ENCODE measurements at regions not wholly inside any gene's neighbourhood (a gene's known extent, or its start where the extent isn't known, plus 50 kb on each side); places are given as distances from the start of the nearest gene placed in this dataset.

DNA sequence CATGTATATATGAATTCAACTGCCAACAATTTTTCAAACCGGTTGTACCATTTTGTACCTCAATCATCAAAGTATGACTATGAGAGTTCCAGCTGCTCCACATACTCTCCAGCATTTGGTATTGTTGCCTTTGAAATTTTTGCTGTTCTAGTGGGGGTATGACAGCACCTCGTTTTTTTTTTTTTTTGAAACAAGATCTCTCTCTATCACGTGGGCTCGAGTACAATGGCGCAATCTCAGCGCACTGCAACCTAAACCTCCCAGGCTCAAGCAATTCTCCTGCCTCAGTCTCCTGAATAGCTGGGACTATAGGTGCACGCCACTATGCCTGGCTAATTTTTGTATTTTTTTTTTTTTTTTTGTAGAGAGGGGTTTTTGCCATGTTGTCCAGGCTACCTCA is 144.7 kb upstream of the JARID2 start:
- TF ChIP-seq, protein P1, sequence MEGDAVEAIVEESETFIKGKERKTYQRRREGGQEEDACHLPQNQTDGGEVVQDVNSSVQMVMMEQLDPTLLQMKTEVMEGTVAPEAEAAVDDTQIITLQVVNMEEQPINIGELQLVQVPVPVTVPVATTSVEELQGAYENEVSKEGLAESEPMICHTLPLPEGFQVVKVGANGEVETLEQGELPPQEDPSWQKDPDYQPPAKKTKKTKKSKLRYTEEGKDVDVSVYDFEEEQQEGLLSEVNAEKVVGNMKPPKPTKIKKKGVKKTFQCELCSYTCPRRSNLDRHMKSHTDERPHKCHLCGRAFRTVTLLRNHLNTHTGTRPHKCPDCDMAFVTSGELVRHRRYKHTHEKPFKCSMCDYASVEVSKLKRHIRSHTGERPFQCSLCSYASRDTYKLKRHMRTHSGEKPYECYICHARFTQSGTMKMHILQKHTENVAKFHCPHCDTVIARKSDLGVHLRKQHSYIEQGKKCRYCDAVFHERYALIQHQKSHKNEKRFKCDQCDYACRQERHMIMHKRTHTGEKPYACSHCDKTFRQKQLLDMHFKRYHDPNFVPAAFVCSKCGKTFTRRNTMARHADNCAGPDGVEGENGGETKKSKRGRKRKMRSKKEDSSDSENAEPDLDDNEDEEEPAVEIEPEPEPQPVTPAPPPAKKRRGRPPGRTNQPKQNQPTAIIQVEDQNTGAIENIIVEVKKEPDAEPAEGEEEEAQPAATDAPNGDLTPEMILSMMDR (conservative IDR thresholded peaks at IDR 0.05; ENCODE audit: low read depth in 2 of 2), result no peak
- TF ChIP-seq ZNF114 (CRISPR knock-in tag; IDR thresholded peaks at IDR 0.05) (no peak), POLR2AphosphoS5 (IDR thresholded peaks at IDR 0.05; ENCODE audit: low read depth) (no peak), JUNB (IDR thresholded peaks at IDR 0.05; ENCODE audit: unreplicated experiment) (no peak), STAT1 (IDR thresholded peaks at IDR 0.05; ENCODE audit: unreplicated experiment) (no peak), EZH2 (IDR thresholded peaks at IDR 0.05; ENCODE audit: low read depth, unreplicated experiment) (no peak), NANOG (IDR thresholded peaks at IDR 0.05; ENCODE audit: borderline replicate concordance) (no peak), CREB1 (CRISPR knock-in tag; IDR thresholded peaks at IDR 0.05; ENCODE audit: low read depth) (no peak), ZNF331 (CRISPR knock-in tag; IDR thresholded peaks at IDR 0.05; ENCODE audit: low read depth) (no peak), EZH2phosphoT487 (IDR thresholded peaks at IDR 0.05; ENCODE audit: unreplicated experiment) (no peak)
- TF ChIP-seq, protein P2, sequence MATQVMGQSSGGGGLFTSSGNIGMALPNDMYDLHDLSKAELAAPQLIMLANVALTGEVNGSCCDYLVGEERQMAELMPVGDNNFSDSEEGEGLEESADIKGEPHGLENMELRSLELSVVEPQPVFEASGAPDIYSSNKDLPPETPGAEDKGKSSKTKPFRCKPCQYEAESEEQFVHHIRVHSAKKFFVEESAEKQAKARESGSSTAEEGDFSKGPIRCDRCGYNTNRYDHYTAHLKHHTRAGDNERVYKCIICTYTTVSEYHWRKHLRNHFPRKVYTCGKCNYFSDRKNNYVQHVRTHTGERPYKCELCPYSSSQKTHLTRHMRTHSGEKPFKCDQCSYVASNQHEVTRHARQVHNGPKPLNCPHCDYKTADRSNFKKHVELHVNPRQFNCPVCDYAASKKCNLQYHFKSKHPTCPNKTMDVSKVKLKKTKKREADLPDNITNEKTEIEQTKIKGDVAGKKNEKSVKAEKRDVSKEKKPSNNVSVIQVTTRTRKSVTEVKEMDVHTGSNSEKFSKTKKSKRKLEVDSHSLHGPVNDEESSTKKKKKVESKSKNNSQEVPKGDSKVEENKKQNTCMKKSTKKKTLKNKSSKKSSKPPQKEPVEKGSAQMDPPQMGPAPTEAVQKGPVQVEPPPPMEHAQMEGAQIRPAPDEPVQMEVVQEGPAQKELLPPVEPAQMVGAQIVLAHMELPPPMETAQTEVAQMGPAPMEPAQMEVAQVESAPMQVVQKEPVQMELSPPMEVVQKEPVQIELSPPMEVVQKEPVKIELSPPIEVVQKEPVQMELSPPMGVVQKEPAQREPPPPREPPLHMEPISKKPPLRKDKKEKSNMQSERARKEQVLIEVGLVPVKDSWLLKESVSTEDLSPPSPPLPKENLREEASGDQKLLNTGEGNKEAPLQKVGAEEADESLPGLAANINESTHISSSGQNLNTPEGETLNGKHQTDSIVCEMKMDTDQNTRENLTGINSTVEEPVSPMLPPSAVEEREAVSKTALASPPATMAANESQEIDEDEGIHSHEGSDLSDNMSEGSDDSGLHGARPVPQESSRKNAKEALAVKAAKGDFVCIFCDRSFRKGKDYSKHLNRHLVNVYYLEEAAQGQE (IDR thresholded peaks at IDR 0.05; ENCODE audit: unreplicated experiment), result no peak
- TF ChIP-seq, protein P3, sequence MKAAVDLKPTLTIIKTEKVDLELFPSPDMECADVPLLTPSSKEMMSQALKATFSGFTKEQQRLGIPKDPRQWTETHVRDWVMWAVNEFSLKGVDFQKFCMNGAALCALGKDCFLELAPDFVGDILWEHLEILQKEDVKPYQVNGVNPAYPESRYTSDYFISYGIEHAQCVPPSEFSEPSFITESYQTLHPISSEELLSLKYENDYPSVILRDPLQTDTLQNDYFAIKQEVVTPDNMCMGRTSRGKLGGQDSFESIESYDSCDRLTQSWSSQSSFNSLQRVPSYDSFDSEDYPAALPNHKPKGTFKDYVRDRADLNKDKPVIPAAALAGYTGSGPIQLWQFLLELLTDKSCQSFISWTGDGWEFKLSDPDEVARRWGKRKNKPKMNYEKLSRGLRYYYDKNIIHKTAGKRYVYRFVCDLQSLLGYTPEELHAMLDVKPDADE (IDR thresholded peaks at IDR 0.05), result no peak
- TF ChIP-seq, protein P4, sequence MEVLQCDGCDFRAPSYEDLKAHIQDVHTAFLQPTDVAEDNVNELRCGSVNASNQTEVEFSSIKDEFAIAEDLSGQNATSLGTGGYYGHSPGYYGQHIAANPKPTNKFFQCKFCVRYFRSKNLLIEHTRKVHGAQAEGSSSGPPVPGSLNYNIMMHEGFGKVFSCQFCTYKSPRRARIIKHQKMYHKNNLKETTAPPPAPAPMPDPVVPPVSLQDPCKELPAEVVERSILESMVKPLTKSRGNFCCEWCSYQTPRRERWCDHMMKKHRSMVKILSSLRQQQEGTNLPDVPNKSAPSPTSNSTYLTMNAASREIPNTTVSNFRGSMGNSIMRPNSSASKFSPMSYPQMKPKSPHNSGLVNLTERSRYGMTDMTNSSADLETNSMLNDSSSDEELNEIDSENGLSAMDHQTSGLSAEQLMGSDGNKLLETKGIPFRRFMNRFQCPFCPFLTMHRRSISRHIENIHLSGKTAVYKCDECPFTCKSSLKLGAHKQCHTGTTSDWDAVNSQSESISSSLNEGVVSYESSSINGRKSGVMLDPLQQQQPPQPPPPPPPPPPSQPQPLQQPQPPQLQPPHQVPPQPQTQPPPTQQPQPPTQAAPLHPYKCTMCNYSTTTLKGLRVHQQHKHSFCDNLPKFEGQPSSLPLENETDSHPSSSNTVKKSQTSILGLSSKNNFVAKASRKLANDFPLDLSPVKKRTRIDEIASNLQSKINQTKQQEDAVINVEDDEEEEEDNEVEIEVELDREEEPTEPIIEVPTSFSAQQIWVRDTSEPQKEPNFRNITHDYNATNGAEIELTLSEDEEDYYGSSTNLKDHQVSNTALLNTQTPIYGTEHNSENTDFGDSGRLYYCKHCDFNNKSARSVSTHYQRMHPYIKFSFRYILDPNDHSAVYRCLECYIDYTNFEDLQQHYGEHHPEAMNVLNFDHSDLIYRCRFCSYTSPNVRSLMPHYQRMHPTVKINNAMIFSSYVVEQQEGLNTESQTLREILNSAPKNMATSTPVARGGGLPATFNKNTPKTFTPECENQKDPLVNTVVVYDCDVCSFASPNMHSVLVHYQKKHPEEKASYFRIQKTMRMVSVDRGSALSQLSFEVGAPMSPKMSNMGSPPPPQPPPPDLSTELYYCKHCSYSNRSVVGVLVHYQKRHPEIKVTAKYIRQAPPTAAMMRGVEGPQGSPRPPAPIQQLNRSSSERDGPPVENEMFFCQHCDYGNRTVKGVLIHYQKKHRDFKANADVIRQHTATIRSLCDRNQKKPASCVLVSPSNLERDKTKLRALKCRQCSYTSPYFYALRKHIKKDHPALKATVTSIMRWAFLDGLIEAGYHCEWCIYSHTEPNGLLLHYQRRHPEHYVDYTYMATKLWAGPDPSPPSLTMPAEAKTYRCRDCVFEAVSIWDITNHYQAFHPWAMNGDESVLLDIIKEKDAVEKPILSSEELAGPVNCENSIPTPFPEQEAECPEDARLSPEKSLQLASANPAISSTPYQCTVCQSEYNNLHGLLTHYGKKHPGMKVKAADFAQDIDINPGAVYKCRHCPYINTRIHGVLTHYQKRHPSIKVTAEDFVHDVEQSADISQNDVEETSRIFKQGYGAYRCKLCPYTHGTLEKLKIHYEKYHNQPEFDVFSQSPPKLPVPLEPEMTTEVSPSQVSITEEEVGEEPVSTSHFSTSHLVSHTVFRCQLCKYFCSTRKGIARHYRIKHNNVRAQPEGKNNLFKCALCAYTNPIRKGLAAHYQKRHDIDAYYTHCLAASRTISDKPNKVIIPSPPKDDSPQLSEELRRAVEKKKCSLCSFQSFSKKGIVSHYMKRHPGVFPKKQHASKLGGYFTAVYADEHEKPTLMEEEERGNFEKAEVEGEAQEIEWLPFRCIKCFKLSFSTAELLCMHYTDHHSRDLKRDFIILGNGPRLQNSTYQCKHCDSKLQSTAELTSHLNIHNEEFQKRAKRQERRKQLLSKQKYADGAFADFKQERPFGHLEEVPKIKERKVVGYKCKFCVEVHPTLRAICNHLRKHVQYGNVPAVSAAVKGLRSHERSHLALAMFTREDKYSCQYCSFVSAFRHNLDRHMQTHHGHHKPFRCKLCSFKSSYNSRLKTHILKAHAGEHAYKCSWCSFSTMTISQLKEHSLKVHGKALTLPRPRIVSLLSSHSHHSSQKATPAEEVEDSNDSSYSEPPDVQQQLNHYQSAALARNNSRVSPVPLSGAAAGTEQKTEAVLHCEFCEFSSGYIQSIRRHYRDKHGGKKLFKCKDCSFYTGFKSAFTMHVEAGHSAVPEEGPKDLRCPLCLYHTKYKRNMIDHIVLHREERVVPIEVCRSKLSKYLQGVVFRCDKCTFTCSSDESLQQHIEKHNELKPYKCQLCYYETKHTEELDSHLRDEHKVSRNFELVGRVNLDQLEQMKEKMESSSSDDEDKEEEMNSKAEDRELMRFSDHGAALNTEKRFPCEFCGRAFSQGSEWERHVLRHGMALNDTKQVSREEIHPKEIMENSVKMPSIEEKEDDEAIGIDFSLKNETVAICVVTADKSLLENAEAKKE (CRISPR knock-in tag; IDR thresholded peaks at IDR 0.05), result no peak
- no peak overlapping the region for H2AFZ ChIP-seq

More for the DNA sequence above, 144.7 kb upstream of the JARID2 start:
- Histone ChIP-seq H3K36me3 (ENCODE audit: insufficient read depth) (no peaks in the 10 kb centered on the region), H3K4me2 (no peak overlapping the region), H3K27ac (ENCODE audit: low read depth) (no peak overlapping the region), H3K27me3 (ENCODE audit: insufficient read depth) (no peaks in the 10 kb centered on the region), H3K4me3 (no peak overlapping the region), H4K20me1 (replicated peaks; ENCODE audit: insufficient read depth) (no peaks in the 10 kb centered on the region), H3F3A (replicated peaks; ENCODE audit: low read depth) (no peaks in the 10 kb centered on the region), H3K4me1 (ENCODE audit: insufficient read depth) (no peaks in the 10 kb centered on the region), H3K79me2 (replicated peaks; ENCODE audit: insufficient read depth) (no peaks in the 10 kb centered on the region), H3K9me2 (ENCODE audit: insufficient read depth) (0 out of 2 replicates have a peak, but pooled peaks cover under 1% of the 10 kb centered on the region)
- H3K4me3 Mint-ChIP-seq, result no peak overlapping the region
- no peak for DNase-seq (ENCODE audit: low spot score)
- peaks cover 1% of the 10 kb centered on the region for H3K27me3 Mint-ChIP-seq (ENCODE audit: insufficient read depth, low read depth, poor library complexity)
- no peak overlapping the region for H3K27ac Mint-ChIP-seq
- H3K4me1 Mint-ChIP-seq, result no peaks in the 10 kb centered on the region
- H3K36me3 Mint-ChIP-seq (ENCODE audit: low read depth), result no peaks in the 10 kb centered on the region
- ATAC-seq, result no peak
- peaks cover 4% of the 10 kb centered on the region; the same call in 1 of the 3 replicates for H3K9me3 Mint-ChIP-seq
